GM12872 (cell line): ENCODE measurements at regions not wholly inside any gene's neighbourhood (a gene's known extent, or its start where the extent isn't known, plus 50 kb on each side); places are given as distances from the start of the nearest gene placed in this dataset.

Experiments
- TF ChIP-seq, protein P1 (sequence below): IDR thresholded peaks from 3 replicates; pipeline ENCODE4 v1.5.1; 2011; ENCODE audit warnings: low read depth, mild to moderate bottlenecking, low read length, moderate library complexity; ENCODE audit not compliant: insufficient read depth

DNA sequence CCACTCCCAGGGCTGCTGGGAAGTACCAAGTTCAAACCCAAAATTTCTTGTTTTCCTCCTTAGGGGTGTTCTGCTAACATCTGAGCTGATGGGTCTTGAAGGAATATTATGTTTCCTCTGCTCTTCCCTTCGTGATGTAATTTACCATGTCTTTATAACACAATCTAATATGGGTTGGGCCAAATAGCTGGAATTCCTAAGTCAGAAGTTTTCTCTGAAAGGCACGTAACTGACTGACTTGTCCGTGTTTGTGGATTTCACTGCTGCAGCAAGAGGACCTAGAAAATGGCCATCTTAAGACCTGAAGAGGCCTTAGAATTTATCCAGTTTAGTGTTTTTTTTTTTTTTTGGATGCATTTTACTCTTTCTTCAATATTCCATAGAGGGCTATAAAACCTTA is 256.7 kb downstream of the DCDC2C start:
- TF ChIP-seq, protein P1, sequence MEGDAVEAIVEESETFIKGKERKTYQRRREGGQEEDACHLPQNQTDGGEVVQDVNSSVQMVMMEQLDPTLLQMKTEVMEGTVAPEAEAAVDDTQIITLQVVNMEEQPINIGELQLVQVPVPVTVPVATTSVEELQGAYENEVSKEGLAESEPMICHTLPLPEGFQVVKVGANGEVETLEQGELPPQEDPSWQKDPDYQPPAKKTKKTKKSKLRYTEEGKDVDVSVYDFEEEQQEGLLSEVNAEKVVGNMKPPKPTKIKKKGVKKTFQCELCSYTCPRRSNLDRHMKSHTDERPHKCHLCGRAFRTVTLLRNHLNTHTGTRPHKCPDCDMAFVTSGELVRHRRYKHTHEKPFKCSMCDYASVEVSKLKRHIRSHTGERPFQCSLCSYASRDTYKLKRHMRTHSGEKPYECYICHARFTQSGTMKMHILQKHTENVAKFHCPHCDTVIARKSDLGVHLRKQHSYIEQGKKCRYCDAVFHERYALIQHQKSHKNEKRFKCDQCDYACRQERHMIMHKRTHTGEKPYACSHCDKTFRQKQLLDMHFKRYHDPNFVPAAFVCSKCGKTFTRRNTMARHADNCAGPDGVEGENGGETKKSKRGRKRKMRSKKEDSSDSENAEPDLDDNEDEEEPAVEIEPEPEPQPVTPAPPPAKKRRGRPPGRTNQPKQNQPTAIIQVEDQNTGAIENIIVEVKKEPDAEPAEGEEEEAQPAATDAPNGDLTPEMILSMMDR, result no peak

DNA sequence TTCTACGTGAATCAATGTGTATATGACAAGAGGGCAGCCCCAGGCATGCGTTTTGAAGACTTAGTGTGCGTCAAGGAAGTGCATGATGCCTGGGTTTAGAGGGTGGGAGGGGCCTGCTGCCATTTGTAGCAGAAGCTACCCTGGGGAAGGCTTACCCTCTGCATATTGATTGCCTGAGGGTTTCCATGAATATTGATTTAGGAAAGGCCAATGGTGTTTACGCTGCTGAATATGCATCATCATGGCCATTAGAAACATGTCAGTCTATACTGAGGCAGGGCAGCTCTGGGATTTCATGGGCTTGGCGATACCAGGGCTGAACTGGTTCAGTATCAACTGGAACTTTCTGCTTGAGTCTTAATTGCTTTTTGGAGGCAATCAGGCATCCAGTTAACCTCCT is 259.3 kb downstream of the DCDC2C start:
- TF ChIP-seq, protein P1, result no peak

DNA sequence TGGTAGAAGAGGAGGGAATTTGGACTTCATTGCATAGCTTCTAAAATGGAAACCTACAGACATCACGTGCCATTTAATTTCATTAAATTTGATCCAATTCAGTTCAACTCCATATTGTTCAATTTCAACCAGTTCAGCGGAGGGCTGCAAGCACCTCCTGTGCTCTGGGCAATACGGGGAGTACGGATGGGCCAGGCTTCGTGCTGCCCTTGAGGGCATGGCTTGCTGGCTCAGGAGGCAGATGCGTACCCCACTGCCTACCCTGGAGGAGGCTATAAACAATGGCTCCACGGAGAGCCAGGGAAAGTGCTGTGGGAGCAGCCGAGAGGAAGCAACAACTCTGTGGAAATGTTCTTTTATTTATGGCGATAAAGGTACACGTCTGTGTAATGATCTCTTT is 261.8 kb downstream of the DCDC2C start:
- TF ChIP-seq, protein P1, result no peak

DNA sequence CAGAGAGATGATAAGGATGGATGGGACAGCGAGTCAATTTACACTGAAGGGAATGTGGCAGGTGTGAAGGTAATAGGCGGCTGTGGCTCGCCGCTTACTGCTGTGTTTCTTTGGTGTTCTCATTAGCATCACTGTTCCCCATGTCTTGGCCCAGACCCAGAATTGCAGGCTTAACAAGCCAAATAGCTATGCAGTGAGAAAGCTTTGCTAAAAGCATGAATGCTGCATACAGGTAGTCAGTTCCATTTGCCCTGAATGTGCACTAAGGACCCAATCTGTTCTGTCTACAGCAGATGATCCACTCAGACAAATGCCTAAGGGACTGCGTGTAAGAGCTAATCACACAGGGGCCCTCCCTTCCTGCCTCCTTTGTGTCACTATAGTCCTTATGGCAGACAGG is 262.6 kb downstream of the DCDC2C start:
- TF ChIP-seq, protein P1, result no peak

DNA sequence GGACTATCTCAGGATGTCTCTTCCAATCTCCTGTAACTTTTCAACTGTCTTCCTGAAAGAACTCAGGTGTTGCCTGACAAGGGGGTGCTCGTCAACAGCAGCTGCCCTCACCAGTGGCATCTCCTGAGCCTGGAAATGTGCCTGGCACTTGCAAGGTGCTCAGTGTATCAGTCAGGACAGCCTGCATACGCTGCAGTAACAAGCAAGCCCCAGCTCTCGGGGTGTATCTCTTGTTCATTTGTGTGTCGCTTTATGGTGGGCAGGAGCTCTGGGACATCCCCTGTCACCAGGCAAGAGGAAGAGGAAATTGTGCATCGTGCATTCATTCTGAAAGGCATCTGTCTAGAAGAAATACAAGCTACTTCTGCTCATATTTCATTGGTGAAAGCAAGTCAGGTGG is 263.1 kb downstream of the DCDC2C start:
- TF ChIP-seq, protein P1, result no peak

DNA sequence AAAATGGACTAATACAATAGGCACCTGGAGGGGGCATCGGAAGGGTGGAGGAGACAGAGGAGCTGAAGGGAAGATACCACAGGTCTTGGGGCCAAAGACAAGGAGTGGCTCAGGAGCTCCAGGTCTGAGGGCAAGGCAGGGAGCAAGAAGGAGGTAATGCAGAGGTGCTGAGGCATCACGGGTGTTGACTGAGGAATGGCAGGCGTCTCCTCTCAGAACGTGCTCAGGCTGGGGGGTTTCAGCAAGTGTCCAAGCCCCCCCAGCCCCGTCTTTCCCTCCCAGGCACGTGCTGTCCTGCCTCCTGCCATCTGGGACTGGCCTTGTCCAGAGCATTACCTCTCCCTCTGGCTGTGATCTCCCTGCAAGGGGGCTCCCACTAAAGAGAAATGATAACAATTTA is 265.4 kb downstream of the DCDC2C start:
- TF ChIP-seq, protein P1, result no peak

DNA sequence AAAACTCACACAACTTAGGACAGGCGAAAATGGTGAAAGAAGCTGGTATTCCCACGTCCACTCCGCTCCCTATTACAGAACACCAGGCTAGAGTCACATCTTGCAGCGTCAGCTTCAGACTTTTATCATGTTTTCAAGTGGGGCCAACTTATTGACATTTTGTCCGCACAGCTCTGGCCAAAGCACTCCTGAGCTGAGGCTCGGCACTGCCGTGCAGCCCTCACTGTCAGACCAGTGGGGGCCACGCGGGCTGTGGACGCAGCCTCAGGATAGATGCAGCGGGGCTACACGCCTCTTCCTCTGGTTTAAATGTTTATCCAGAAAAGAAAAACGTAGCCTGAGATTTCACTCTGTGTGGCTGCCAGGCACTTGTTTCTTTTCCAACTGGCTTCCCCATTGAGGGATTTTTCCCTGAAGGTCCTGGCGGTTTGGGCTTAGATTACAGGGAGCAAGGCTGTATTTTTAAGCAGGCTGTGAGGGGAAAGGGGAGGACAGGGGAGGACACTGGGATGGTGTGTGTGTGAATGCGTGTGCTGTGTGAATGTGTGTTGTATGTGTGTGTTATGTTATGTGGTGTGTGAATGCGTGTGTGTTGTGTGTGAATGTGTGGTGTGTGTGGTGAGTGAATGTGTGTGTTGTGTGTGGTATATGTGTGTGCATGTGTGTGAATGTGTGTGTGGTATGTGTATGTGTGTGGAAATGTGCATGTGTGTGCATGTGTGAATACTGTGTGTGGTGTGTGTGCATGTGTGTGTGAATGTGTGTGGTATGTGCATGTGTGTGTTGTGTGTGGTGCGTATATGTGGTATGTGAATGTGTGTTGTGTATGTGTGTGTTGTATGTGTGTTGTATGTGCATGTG is 267.6 kb downstream of the DCDC2C start:
- TF ChIP-seq, protein P1, result no peak
